Transverse colon (tissue), 4 donors: ENCODE measurements at regions not wholly inside any gene's neighbourhood (a gene's known extent, or its start where the extent isn't known, plus 50 kb on each side); places are given as distances from the start of the nearest gene placed in this dataset.

Source experiments
- EP300 ChIP-seq: sonication (generic); formaldehyde crosslinking; IDR thresholded peaks from one replicate; pipeline ENCODE4 v1.6.1; 2017; ENCODE audit warnings: antibody characterized with exemption, low read depth
- POLR2A ChIP-seq: fragments of 450-650 bp; IDR thresholded peaks from one replicate; pipeline ENCODE4 v1.6.1; 2016; ENCODE audit warnings: antibody characterized with exemption, mild to moderate bottlenecking, moderate library complexity
- POLR2AphosphoS5 ChIP-seq, 3 donors: sonication (generic); formaldehyde crosslinking; IDR thresholded peaks; one replicate each; pipeline ENCODE4 v1.6.1; 2016; ENCODE audit warnings: antibody characterized with exemption in 3 of 3
- TF ChIP-seq, protein P1 (sequence below), 5 experiments: fragments of 200-600 bp in 3 of 5; fragments of 450-650 bp in 2 of 5; sonication (generic) in 3 of 5; IDR thresholded peaks; 1 replicate in 2 of 5; 2 replicates in 3 of 5; pipeline ENCODE4 v1.5.1; 2016 to 2017; ENCODE audit warnings: antibody characterized with exemption in 5 of 5, inconsistent platforms in 3 of 5, mild to moderate bottlenecking in 2 of 5, moderate library complexity in 1 of 5

DNA sequence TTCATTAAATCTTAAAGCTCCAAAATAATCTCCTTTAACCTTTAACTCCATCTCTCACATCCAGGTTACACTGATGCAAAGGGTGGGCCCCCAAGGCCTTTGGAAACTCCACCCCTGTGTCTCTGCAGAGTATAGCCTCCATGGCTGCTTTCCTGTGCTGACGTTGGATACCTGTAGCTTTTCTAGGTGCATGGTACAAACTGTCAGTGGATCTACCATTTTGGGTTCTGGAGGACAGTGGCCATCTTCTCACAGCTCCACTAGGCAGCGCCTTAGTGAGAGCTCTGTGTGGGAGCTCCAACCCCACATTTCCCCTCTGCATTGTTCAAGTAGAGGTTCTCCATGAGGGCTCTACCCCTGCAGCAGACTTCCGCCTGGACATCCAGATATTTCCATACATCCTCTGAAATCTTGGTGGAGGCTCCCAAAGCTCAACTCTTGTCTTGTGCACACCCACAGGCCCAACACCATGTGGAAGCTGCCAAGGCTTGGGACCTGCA, 162.2 kb downstream of the RASSF9 start:
- TF ChIP-seq POLR2A (no peak), POLR2AphosphoS5 (IDR thresholded peaks at IDR 0.05) (no peak), EP300 (no peak)
- TF ChIP-seq, protein P1, sequence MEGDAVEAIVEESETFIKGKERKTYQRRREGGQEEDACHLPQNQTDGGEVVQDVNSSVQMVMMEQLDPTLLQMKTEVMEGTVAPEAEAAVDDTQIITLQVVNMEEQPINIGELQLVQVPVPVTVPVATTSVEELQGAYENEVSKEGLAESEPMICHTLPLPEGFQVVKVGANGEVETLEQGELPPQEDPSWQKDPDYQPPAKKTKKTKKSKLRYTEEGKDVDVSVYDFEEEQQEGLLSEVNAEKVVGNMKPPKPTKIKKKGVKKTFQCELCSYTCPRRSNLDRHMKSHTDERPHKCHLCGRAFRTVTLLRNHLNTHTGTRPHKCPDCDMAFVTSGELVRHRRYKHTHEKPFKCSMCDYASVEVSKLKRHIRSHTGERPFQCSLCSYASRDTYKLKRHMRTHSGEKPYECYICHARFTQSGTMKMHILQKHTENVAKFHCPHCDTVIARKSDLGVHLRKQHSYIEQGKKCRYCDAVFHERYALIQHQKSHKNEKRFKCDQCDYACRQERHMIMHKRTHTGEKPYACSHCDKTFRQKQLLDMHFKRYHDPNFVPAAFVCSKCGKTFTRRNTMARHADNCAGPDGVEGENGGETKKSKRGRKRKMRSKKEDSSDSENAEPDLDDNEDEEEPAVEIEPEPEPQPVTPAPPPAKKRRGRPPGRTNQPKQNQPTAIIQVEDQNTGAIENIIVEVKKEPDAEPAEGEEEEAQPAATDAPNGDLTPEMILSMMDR (IDR thresholded peaks at IDR 0.05): no peak
